CD14-positive monocyte (primary cell): ENCODE measurements at regions not wholly inside any gene's neighbourhood (a gene's known extent, or its start where the extent isn't known, plus 50 kb on each side); places are given as distances from the start of the nearest gene placed in this dataset.

Source experiments
- DNase-seq, 3 donors: peaks; one replicate each; pipeline ENCODE4 v3.0.0-alpha.2; 2011 to 2022
- H2AFZ ChIP-seq: 2 replicates; pipeline ENCODE4 v1.6.0; 2012; ENCODE audit warnings: mild to moderate bottlenecking, low read depth, low read length, inconsistent platforms; ENCODE audit not compliant: insufficient read depth, poor library complexity, severe bottlenecking
- H3K27ac ChIP-seq, 2 donors: 1 replicate in 1 of 2; 2 replicates in 1 of 2; pipeline ENCODE4 v1.5.1; 2012 to 2013; ENCODE audit warnings: low read length in 2 of 2, control low read depth in 1 of 2, inconsistent platforms in 1 of 2, low read depth in 1 of 2, mild to moderate bottlenecking in 1 of 2
- H3K27me3 ChIP-seq, 2 donors: one replicate each; pipeline versions ENCODE4 v1.6.0 to v1.6.1; 2011 to 2013; ENCODE audit warnings: low read length in 2 of 2; ENCODE audit not compliant: control insufficient read depth in 2 of 2, insufficient read depth in 2 of 2
- H3K36me3 ChIP-seq, 2 donors: replicated peaks in 1 of 2; 1 replicate in 1 of 2; 2 replicates in 1 of 2; pipeline versions ENCODE4 v1.5.1 to v1.6.1; 2012 to 2013; ENCODE audit warnings: low read length in 2 of 2, control low read depth in 1 of 2, inconsistent platforms in 1 of 2, mild to moderate bottlenecking in 1 of 2; ENCODE audit not compliant: insufficient read depth in 2 of 2, control insufficient read depth in 1 of 2
- H3K4me1 ChIP-seq, 2 donors: 1 replicate in 1 of 2; 2 replicates in 1 of 2; pipeline versions ENCODE4 v1.5.1 to v1.6.1; 2012 to 2013; ENCODE audit warnings: low read length in 2 of 2, control low read depth in 1 of 2, inconsistent platforms in 1 of 2, mild to moderate bottlenecking in 1 of 2, moderate library complexity in 1 of 2; ENCODE audit not compliant: insufficient read depth in 2 of 2, control insufficient read depth in 1 of 2
- H3K4me2 ChIP-seq: replicated peaks from 2 replicates; pipeline ENCODE3; 2012; ENCODE audit warnings: low read length, moderate library complexity, mild to moderate bottlenecking; ENCODE audit not compliant: poor library complexity, severe bottlenecking; ENCODE audit errors: extremely low read depth
- H3K4me3 ChIP-seq, 3 experiments: fragments of 200-600 bp in 1 of 3; sonication (generic) in 1 of 3; replicated peaks in 1 of 3; 1 replicate in 2 of 3; 2 replicates in 1 of 3; pipeline ENCODE4 v1.5.1; 2011 to 2013; ENCODE audit warnings: low read length in 3 of 3, mild to moderate bottlenecking in 3 of 3, control low read depth in 2 of 3, low read depth in 2 of 3, inconsistent platforms in 1 of 3, moderate library complexity in 1 of 3
- H3K79me2 ChIP-seq: 2 replicates; pipeline ENCODE4 v1.6.0; 2012; ENCODE audit warnings: mild to moderate bottlenecking, control low read depth, inconsistent platforms, low read length, moderate library complexity; ENCODE audit not compliant: insufficient read depth
- H3K9ac ChIP-seq: 2 replicates; pipeline ENCODE4 v1.6.0; 2017; ENCODE audit warnings: low read length, mild to moderate bottlenecking; ENCODE audit not compliant: insufficient read depth, poor library complexity, severe bottlenecking
- H3K9me3 ChIP-seq, 2 donors: replicated peaks in 1 of 2; 1 replicate in 1 of 2; 2 replicates in 1 of 2; pipeline versions ENCODE4 v1.5.1 to v1.6.1; 2012 to 2013; ENCODE audit warnings: low read length in 2 of 2, control low read depth in 1 of 2; ENCODE audit not compliant: control insufficient read depth in 1 of 2, insufficient read depth in 1 of 2
- H4K20me1 ChIP-seq: 2 replicates; pipeline ENCODE4 v1.6.0; 2012; ENCODE audit warnings: mild to moderate bottlenecking, low read length, control low read depth, moderate library complexity; ENCODE audit not compliant: insufficient read depth
- H3K27ac Mint-ChIP-seq, 7 donors: one replicate each; pipeline ENCODE4 v1.8.0; 2020; ENCODE audit warnings: mild to moderate bottlenecking in 7 of 7, mixed read lengths in 7 of 7, moderate library complexity in 6 of 7, inconsistent platforms in 2 of 7
- H3K27me3 Mint-ChIP-seq, 3 donors: one replicate each; pipeline ENCODE4 v1.8.0; 2021 to 2022; ENCODE audit warnings: low read depth in 3 of 3, mild to moderate bottlenecking in 3 of 3, mixed read lengths in 3 of 3, moderate library complexity in 3 of 3, inconsistent platforms in 1 of 3
- H3K36me3 Mint-ChIP-seq, 2 donors: one replicate each; pipeline ENCODE4 v1.8.0; 2020; ENCODE audit warnings: mixed read lengths in 2 of 2, inconsistent platforms in 1 of 2, mild to moderate bottlenecking in 1 of 2
- H3K4me1 Mint-ChIP-seq: one replicate; pipeline ENCODE4 v1.8.0; 2020; ENCODE audit warnings: mild to moderate bottlenecking, mixed read lengths
- H3K4me3 Mint-ChIP-seq, 2 donors: one replicate each; pipeline ENCODE4 v1.8.0; 2020; ENCODE audit warnings: mild to moderate bottlenecking in 2 of 2, mixed read lengths in 2 of 2, moderate library complexity in 1 of 2
- H3K9me3 Mint-ChIP-seq, 7 donors: one replicate each; pipeline ENCODE4 v1.8.0; 2020 to 2022; ENCODE audit warnings: mixed read lengths in 7 of 7, mild to moderate bottlenecking in 6 of 7, moderate library complexity in 6 of 7, inconsistent platforms in 2 of 7
- CTCF ChIP-seq: fragments of 200-600 bp; IDR thresholded peaks from one replicate; pipeline ENCODE4 v1.8.0; 2022; ENCODE audit warnings: antibody characterized with exemption, mild to moderate bottlenecking
- WGBS: methylation state at CpG from one replicate; pipeline ENCODE4 v1.1.5; 2013; ENCODE audit warnings: missing lambda C conversion rate; ENCODE audit not compliant: insufficient coverage; 5-methylcytosine and 5-hydroxymethylcytosine counted together
- intact Hi-C, 2 donors: fragments of 100-400 bp; cut with micrococcal nuclease; formaldehyde crosslinking; loops; one replicate each; pipeline versions ENCODE4 v1.15.0 to v1.15.1; 2023

GRCh38 chr11:30100495-30100894, 83.7 kb upstream of the KCNA4 start:
- peaks cover 2 to 15% (median 4%) of the 10 kb centered on the region in 7 donors for H3K9me3 Mint-ChIP-seq

GRCh38 chr11:30106222-30107181, 89.7 kb upstream of the KCNA4 start:
- Histone ChIP-seq H3K4me2 (no peak overlapping the region), H3K4me3 (no peak overlapping the region), H3K4me1 (no peaks in the 10 kb centered on the region), H3K27me3 (no peaks in the 10 kb centered on the region), H3K36me3 (no peaks in the 10 kb centered on the region), H4K20me1 (no peaks in the 10 kb centered on the region), H3K27ac (no peak overlapping the region), H2AFZ (no peak overlapping the region), H3K9me3 (no peaks in the 10 kb centered on the region), H3K9ac (no peak overlapping the region), H3K79me2 (no peaks in the 10 kb centered on the region)
- no peak for DNase-seq
- intact Hi-C loops, result no loop called here
- WGBS, result 56% methylated on average over 4 of the region's 6 CpGs
- Mint-ChIP-seq H3K4me1 (no peaks in the 10 kb centered on the region), H3K36me3 (no peaks in the 10 kb centered on the region), H3K27me3 (peaks cover 0 to 1% (median 0%) of the 10 kb centered on the region in 3 donors), H3K4me3 (no peak overlapping the region), H3K9me3 (peaks cover 0 to 8% (median 2%) of the 10 kb centered on the region in 7 donors), H3K27ac (no peak overlapping the region)
- no peak for TF ChIP-seq CTCF

More at GRCh38 chr11:30100495-30100894, 83.7 kb upstream of the KCNA4 start:
- Mint-ChIP-seq H3K27me3 (peaks cover 0 to 2% (median 1%) of the 10 kb centered on the region in 3 donors), H3K4me3 (no peak overlapping the region), H3K36me3 (no peaks in the 10 kb centered on the region), H3K27ac (no peak overlapping the region), H3K4me1 (no peaks in the 10 kb centered on the region)
- DNase-seq, result no peak
- no peak for TF ChIP-seq CTCF
- no CpG with 5 or more reads among the region's 1 CpG for WGBS
- no peaks in the 10 kb centered on the region for H3K27me3 ChIP-seq
- H3K4me1 ChIP-seq, result no peaks in the 10 kb centered on the region
- no peak overlapping the region for H3K27ac ChIP-seq
- intact Hi-C loops, result no loop called here
- no peak overlapping the region for H3K9ac ChIP-seq
- no peaks in the 10 kb centered on the region for H3K36me3 ChIP-seq
- H3K4me3 ChIP-seq, result no peak overlapping the region
- H3K9me3 ChIP-seq, result no peaks in the 10 kb centered on the region
- no peaks in the 10 kb centered on the region for H4K20me1 ChIP-seq
- no peak overlapping the region for H2AFZ ChIP-seq
- H3K4me2 ChIP-seq, result no peak overlapping the region
- no peaks in the 10 kb centered on the region for H3K79me2 ChIP-seq
